ENCODE measurements at regions not wholly inside any gene's neighbourhood (a gene's known extent, or its start where the extent isn't known, plus 50 kb on each side); places are given as distances from the start of the nearest gene placed in this dataset.
"Not testable (repeated sequence)": the region's sequence is repeated elsewhere in the genome, so short reads cannot be mapped to it uniquely, and the experiment has no call there.

GRCh38 chr22:11055176-11055575 is 4472.8 kb upstream of the OR11H1 start:
- intact Hi-C loops (cut with micrococcal nuclease); H3K9me3 Mint-ChIP-seq (ENCODE audit: insufficient read depth); H4K20me1 ChIP-seq (ENCODE audit: control insufficient read depth, insufficient read depth, low read length, poor library complexity, severe bottlenecking); H3K4me2 ChIP-seq (replicated peaks; ENCODE audit: low read depth, low read length, poor library complexity, severe bottlenecking); DNase-seq; H3K4me1 Mint-ChIP-seq; H3K4me3 Mint-ChIP-seq; H3K36me3 ChIP-seq (replicated peaks in 1 of 2; ENCODE audit: control extremely low read depth in 1 of 2, control insufficient read depth in 1 of 2, extremely low read depth in 1 of 2, insufficient read depth in 2 of 2, low read length in 1 of 2); H3K27me3 Mint-ChIP-seq; H3K27ac ChIP-seq (ENCODE audit: low read length in 2 of 2); ATAC-seq (ENCODE audit: low read depth); POLR2A ChIA-PET; H3K27me3 ChIP-seq (replicated peaks in 1 of 4; ENCODE audit: control extremely low read depth in 1 of 4, control insufficient read depth in 3 of 4, insufficient read depth in 4 of 4, low read length in 3 of 4); H3K27ac Mint-ChIP-seq; H3K4me3 ChIP-seq (ENCODE audit: control extremely low read depth in 1 of 5, extremely low read depth in 1 of 5, insufficient read depth in 1 of 5, low read depth in 2 of 5, low read length in 4 of 5); H3K79me2 ChIP-seq (ENCODE audit: control insufficient read depth, insufficient read depth, low read length); CTCF ChIA-PET; H3K4me1 ChIP-seq (ENCODE audit: control insufficient read depth in 2 of 2, insufficient read depth in 2 of 2, low read length in 2 of 2); H3K9ac ChIP-seq (ENCODE audit: low read length); H2AFZ ChIP-seq (ENCODE audit: insufficient read depth, low read depth, low read length, poor library complexity, severe bottlenecking): not testable (repeated sequence)
- WGBS (ENCODE audit: insufficient coverage): 87% methylated on average over 8 of the region's 8 CpGs
- H3K9me3 ChIP-seq (ENCODE audit: control extremely low read depth in 1 of 3, control insufficient read depth in 2 of 3, insufficient read depth in 1 of 3, low read length in 2 of 3): peaks cover 3 to 69% (median 13%) of the 10 kb centered on the region in 3 donors

- DNase-seq; H3K79me2 ChIP-seq (ENCODE audit: control insufficient read depth, insufficient read depth, low read length); H3K27ac ChIP-seq (ENCODE audit: low read length in 2 of 2); H3K36me3 ChIP-seq (replicated peaks in 1 of 2; ENCODE audit: control extremely low read depth in 1 of 2, control insufficient read depth in 1 of 2, extremely low read depth in 1 of 2, insufficient read depth in 2 of 2, low read length in 1 of 2); intact Hi-C loops (cut with micrococcal nuclease); H3K4me3 ChIP-seq (ENCODE audit: control extremely low read depth in 1 of 5, extremely low read depth in 1 of 5, insufficient read depth in 1 of 5, low read depth in 2 of 5, low read length in 4 of 5); ATAC-seq (ENCODE audit: low read depth); H3K4me3 Mint-ChIP-seq; H3K27me3 Mint-ChIP-seq; H3K9ac ChIP-seq (ENCODE audit: low read length); CTCF ChIA-PET; H3K27ac Mint-ChIP-seq; H3K27me3 ChIP-seq (replicated peaks in 1 of 4; ENCODE audit: control extremely low read depth in 1 of 4, control insufficient read depth in 3 of 4, insufficient read depth in 4 of 4, low read length in 3 of 4); H4K20me1 ChIP-seq (ENCODE audit: control insufficient read depth, insufficient read depth, low read length, poor library complexity, severe bottlenecking); H3K4me1 Mint-ChIP-seq; H3K4me1 ChIP-seq (ENCODE audit: control insufficient read depth in 2 of 2, insufficient read depth in 2 of 2, low read length in 2 of 2); H2AFZ ChIP-seq (ENCODE audit: insufficient read depth, low read depth, low read length, poor library complexity, severe bottlenecking); H3K4me2 ChIP-seq (replicated peaks; ENCODE audit: low read depth, low read length, poor library complexity, severe bottlenecking); POLR2A ChIA-PET: not testable (repeated sequence)
- peaks cover 11% of the 10 kb centered on the region for H3K9me3 Mint-ChIP-seq (ENCODE audit: insufficient read depth)
- WGBS (ENCODE audit: insufficient coverage): 76% methylated on average over 27 of the region's 39 CpGs
- peaks cover 3 to 62% (median 11%) of the 10 kb centered on the region in 3 donors for H3K9me3 ChIP-seq (ENCODE audit: control extremely low read depth in 1 of 3, control insufficient read depth in 2 of 3, insufficient read depth in 1 of 3, low read length in 2 of 3)
Observed at GRCh38 chr22:11057955-11058547, 4469.9 kb upstream of the OR11H1 start.

GRCh38 chr22:11059129-11059528 is 4468.9 kb upstream of the OR11H1 start:
- CTCF ChIA-PET, POLR2A ChIA-PET: not testable (repeated sequence)
- WGBS (ENCODE audit: insufficient coverage): 93% methylated on average over 1 of the region's 3 CpGs

GRCh38 chr22:11060797-11061196 is 4467.2 kb upstream of the OR11H1 start:
- DNase-seq; H3K9ac ChIP-seq (ENCODE audit: low read length); H2AFZ ChIP-seq (ENCODE audit: insufficient read depth, low read depth, low read length, poor library complexity, severe bottlenecking); H3K27ac Mint-ChIP-seq; H3K4me2 ChIP-seq (replicated peaks; ENCODE audit: low read depth, low read length, poor library complexity, severe bottlenecking); H3K4me3 Mint-ChIP-seq; H3K27me3 ChIP-seq (replicated peaks in 1 of 4; ENCODE audit: control extremely low read depth in 1 of 4, control insufficient read depth in 3 of 4, insufficient read depth in 4 of 4, low read length in 3 of 4); ATAC-seq (ENCODE audit: low read depth); H3K27ac ChIP-seq (ENCODE audit: low read length in 2 of 2); CTCF ChIA-PET; intact Hi-C loops (cut with micrococcal nuclease); H3K4me1 Mint-ChIP-seq; H3K4me1 ChIP-seq (ENCODE audit: control insufficient read depth in 2 of 2, insufficient read depth in 2 of 2, low read length in 2 of 2); H3K36me3 ChIP-seq (replicated peaks in 1 of 2; ENCODE audit: control extremely low read depth in 1 of 2, control insufficient read depth in 1 of 2, extremely low read depth in 1 of 2, insufficient read depth in 2 of 2, low read length in 1 of 2); H3K4me3 ChIP-seq (ENCODE audit: control extremely low read depth in 1 of 5, extremely low read depth in 1 of 5, insufficient read depth in 1 of 5, low read depth in 2 of 5, low read length in 4 of 5); POLR2A ChIA-PET; H4K20me1 ChIP-seq (ENCODE audit: control insufficient read depth, insufficient read depth, low read length, poor library complexity, severe bottlenecking); H3K27me3 Mint-ChIP-seq; H3K79me2 ChIP-seq (ENCODE audit: control insufficient read depth, insufficient read depth, low read length): not testable (repeated sequence)
- H3K9me3 ChIP-seq (ENCODE audit: control extremely low read depth in 1 of 3, control insufficient read depth in 2 of 3, insufficient read depth in 1 of 3, low read length in 2 of 3): peaks cover 3 to 46% (median 15%) of the 10 kb centered on the region in 3 donors
- 93% methylated on average over 1 of the region's 2 CpGs for WGBS (ENCODE audit: insufficient coverage)
- peaks cover 10% of the 10 kb centered on the region for H3K9me3 Mint-ChIP-seq (ENCODE audit: insufficient read depth)

More at GRCh38 chr22:11059129-11059528, 4468.9 kb upstream of the OR11H1 start:
- H3K4me1 ChIP-seq (ENCODE audit: control insufficient read depth in 2 of 2, insufficient read depth in 2 of 2, low read length in 2 of 2); H3K27me3 Mint-ChIP-seq; H3K27ac Mint-ChIP-seq; H3K9ac ChIP-seq (ENCODE audit: low read length); H4K20me1 ChIP-seq (ENCODE audit: control insufficient read depth, insufficient read depth, low read length, poor library complexity, severe bottlenecking); H3K79me2 ChIP-seq (ENCODE audit: control insufficient read depth, insufficient read depth, low read length); H3K27ac ChIP-seq (ENCODE audit: low read length in 2 of 2); H3K27me3 ChIP-seq (replicated peaks in 1 of 4; ENCODE audit: control extremely low read depth in 1 of 4, control insufficient read depth in 3 of 4, insufficient read depth in 4 of 4, low read length in 3 of 4); intact Hi-C loops (cut with micrococcal nuclease); H3K4me2 ChIP-seq (replicated peaks; ENCODE audit: low read depth, low read length, poor library complexity, severe bottlenecking); H3K36me3 ChIP-seq (replicated peaks in 1 of 2; ENCODE audit: control extremely low read depth in 1 of 2, control insufficient read depth in 1 of 2, extremely low read depth in 1 of 2, insufficient read depth in 2 of 2, low read length in 1 of 2); ATAC-seq (ENCODE audit: low read depth); H3K4me1 Mint-ChIP-seq; H3K4me3 ChIP-seq (ENCODE audit: control extremely low read depth in 1 of 5, extremely low read depth in 1 of 5, insufficient read depth in 1 of 5, low read depth in 2 of 5, low read length in 4 of 5); H2AFZ ChIP-seq (ENCODE audit: insufficient read depth, low read depth, low read length, poor library complexity, severe bottlenecking); DNase-seq; H3K4me3 Mint-ChIP-seq: not testable (repeated sequence)
- H3K9me3 Mint-ChIP-seq (ENCODE audit: insufficient read depth): peaks cover 12% of the 10 kb centered on the region
- peaks cover 3 to 54% (median 14%) of the 10 kb centered on the region in 3 donors for H3K9me3 ChIP-seq (ENCODE audit: control extremely low read depth in 1 of 3, control insufficient read depth in 2 of 3, insufficient read depth in 1 of 3, low read length in 2 of 3)
